ENCODE measurements at regions not wholly inside any gene's neighbourhood (a gene's known extent, or its start where the extent isn't known, plus 50 kb on each side); places are given as distances from the start of the nearest gene placed in this dataset.

DNA sequence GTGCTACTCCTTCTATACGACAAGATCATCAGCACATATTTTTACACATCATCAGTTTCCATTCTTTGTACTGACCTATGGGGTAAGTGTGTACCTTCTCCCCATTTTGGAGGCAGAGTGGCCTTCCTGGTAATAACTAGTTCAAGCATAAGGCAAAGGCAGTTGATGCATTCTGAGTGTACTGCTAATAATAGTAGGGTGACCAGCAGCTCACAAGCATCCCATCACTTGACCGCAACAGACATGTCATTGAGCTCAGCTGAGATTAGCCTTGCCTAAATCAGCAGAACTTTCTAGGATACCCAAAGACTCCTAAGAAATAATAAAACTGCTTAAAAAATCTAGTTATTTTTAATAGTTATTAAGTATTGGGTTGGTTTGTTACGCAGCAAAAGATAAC lies 329.8 kb upstream of the FRG2C start:
- no peak for TF ChIP-seq POLR2A (IDR thresholded peaks at IDR 0.05; ENCODE audit: low read depth)
- no peak for TF ChIP-seq CTCF (IDR thresholded peaks at IDR 0.05)
- no peak for TF ChIP-seq POLR2AphosphoS5 (IDR thresholded peaks at IDR 0.05)

Data from esophagus muscularis mucosa (tissue), 3 donors.